HCT116 (cell line): ENCODE measurements at regions not wholly inside any gene's neighbourhood (a gene's known extent, or its start where the extent isn't known, plus 50 kb on each side); places are given as distances from the start of the nearest gene placed in this dataset.

ENCODE experiments used
- ATAC-seq: fragments of 200-7000 bp; cut with Tn5 transposase; 2 replicates; pipeline ENCODE4 v1.9.1; 2020; ENCODE audit warnings: mild to moderate bottlenecking, moderate library complexity
- BruUV-seq: library from RNA; stranded (reverse); fragments of 400-500 nt; replicated peaks from 2 replicates; lab custom pipeline; 2021; lab: Mats Ljungman, UMichigan
- CTCF ChIA-PET: fragments of 300-600 bp; sonication (Branson Sonifier 250); formaldehyde crosslinking; loops from one replicate; lab custom pipeline; 2021; ENCODE audit warnings: antibody characterized with exemption; lab: Charles Lee
- POLR2A ChIA-PET: fragments of 300-600, 350-600 bp; sonication (Branson Sonifier 250); formaldehyde crosslinking; loops from one replicate; lab custom pipeline; 2021; ENCODE audit warnings: antibody characterized with exemption; lab: Charles Lee
- RAD21 ChIA-PET, 2 experiments: fragments of 300-600 bp; sonication (Branson Sonifier 250); formaldehyde crosslinking; loops; one replicate each; lab custom pipeline; 2023; ENCODE audit warnings: low total read pairs in 2 of 2; ENCODE audit not compliant: uncharacterized antibody in 2 of 2, unreplicated experiment in 2 of 2, low non-redundant PET in 1 of 2; lab: Charles Lee
- DNase-seq: peaks from one replicate; pipeline ENCODE4 v3.0.0-alpha.2; 2010; ENCODE audit warnings: low read depth, low spot score
- H2AFZ ChIP-seq: fragments of 200-600 bp; shearing (Covaris generic), sonication (generic); 2 replicates; pipeline ENCODE4 v1.6.1; 2017; ENCODE audit warnings: low read depth, mixed run types, mixed read lengths, antibody characterized with exemption, low read length; ENCODE audit not compliant: poor library complexity, severe bottlenecking
- H3K27ac ChIP-seq: 2 replicates; pipeline ENCODE4 v1.5.1; 2012; ENCODE audit warnings: low read depth, low read length
- H3K27me3 ChIP-seq: fragments of 200-600 bp; sonication (generic); 2 replicates; pipeline ENCODE4 v1.6.1; 2016; ENCODE audit warnings: mixed run types, low read length, mixed read lengths; ENCODE audit not compliant: insufficient read depth
- H3K36me3 ChIP-seq, 2 experiments: fragments of 200-500 bp in 1 of 2; fragments of 200-600 bp in 1 of 2; sonication (Bioruptor generic) in 1 of 2; sonication (generic) in 1 of 2; 2 replicates each; pipeline versions ENCODE4 v1.5.1 to v1.6.1; 2014 to 2016; ENCODE audit warnings: low read length in 2 of 2, inconsistent platforms in 1 of 2, mixed read lengths in 1 of 2, mixed run types in 1 of 2; ENCODE audit not compliant: insufficient read depth in 2 of 2, control insufficient read depth in 1 of 2
- H3K4me1 ChIP-seq, 2 experiments: fragments of 200-600 bp in 1 of 2; sonication (generic) in 1 of 2; 2 replicates each; pipeline versions ENCODE4 v1.5.1 to v1.6.1; 2012 to 2017; ENCODE audit warnings: low read length in 2 of 2, inconsistent platforms in 1 of 2, mild to moderate bottlenecking in 1 of 2, mixed read lengths in 1 of 2, mixed run types in 1 of 2, moderate library complexity in 1 of 2; ENCODE audit not compliant: insufficient read depth in 2 of 2, control insufficient read depth in 1 of 2
- H3K4me2 ChIP-seq: fragments of 200-600 bp; sonication (generic); 2 replicates; pipeline ENCODE4 v1.6.1; 2017; ENCODE audit warnings: mixed run types, low read length, mixed read lengths
- H3K4me3 ChIP-seq, 2 experiments: fragments of 200-600 bp in 1 of 2; sonication (generic) in 1 of 2; replicated peaks in 1 of 2; 2 replicates each; pipeline ENCODE4 v1.5.1; 2011 to 2016; ENCODE audit warnings: low read length in 2 of 2, control low read depth in 1 of 2, low read depth in 1 of 2, mild to moderate bottlenecking in 1 of 2, mixed read lengths in 1 of 2, mixed run types in 1 of 2
- H3K79me2 ChIP-seq: fragments of 200-600 bp; sonication (generic); 2 replicates; pipeline ENCODE4 v1.6.1; 2017; ENCODE audit warnings: mild to moderate bottlenecking, mixed run types, low read length, moderate library complexity, mixed read lengths; ENCODE audit not compliant: insufficient read depth
- H3K9ac ChIP-seq: fragments of 200-600 bp; sonication (generic); 2 replicates; pipeline ENCODE4 v1.6.1; 2016; ENCODE audit warnings: low read length, mixed read lengths
- H3K9me2 ChIP-seq: fragments of 200-600 bp; sonication (generic), shearing (Covaris generic); 2 replicates; pipeline ENCODE4 v1.6.1; 2017; ENCODE audit warnings: mixed run types, mild to moderate bottlenecking, moderate library complexity; ENCODE audit not compliant: insufficient read depth
- H3K9me3 ChIP-seq, 2 experiments: fragments of 200-500 bp in 1 of 2; fragments of 200-600 bp in 1 of 2; sonication (Bioruptor generic) in 1 of 2; sonication (generic) in 1 of 2; 2 replicates each; pipeline ENCODE4 v1.6.1; 2014 to 2017; ENCODE audit warnings: low read length in 2 of 2, mixed read lengths in 2 of 2, inconsistent platforms in 1 of 2, low read depth in 1 of 2, mild to moderate bottlenecking in 1 of 2, mixed run types in 1 of 2, moderate library complexity in 1 of 2; ENCODE audit not compliant: control insufficient read depth in 1 of 2, insufficient read depth in 1 of 2
- H4K20me1 ChIP-seq: fragments of 200-600 bp; sonication (generic), shearing (Covaris generic); 2 replicates; pipeline ENCODE4 v1.6.1; 2017; ENCODE audit warnings: mixed run types, mild to moderate bottlenecking, moderate library complexity; ENCODE audit not compliant: insufficient read depth
- CBX3 ChIP-seq: IDR thresholded peaks from 2 replicates; pipeline ENCODE4 v1.6.1; 2012; ENCODE audit warnings: low read depth
- CEBPB ChIP-seq: IDR thresholded peaks from 2 replicates; pipeline ENCODE4 v1.6.1; 2012; ENCODE audit warnings: low read depth
- POLR2A ChIP-seq: IDR thresholded peaks from 2 replicates; pipeline ENCODE4 v1.7.0; 2011; ENCODE audit warnings: borderline replicate concordance; ENCODE audit not compliant: insufficient read depth, insufficient read length; ENCODE audit errors: extremely low read depth
- POLR2AphosphoS5 ChIP-seq: IDR thresholded peaks from 2 replicates; pipeline ENCODE4 v1.6.1; 2011; ENCODE audit warnings: mild to moderate bottlenecking, low read depth, low read length, moderate library complexity
- SIN3A ChIP-seq: IDR thresholded peaks from 2 replicates; pipeline ENCODE4 v1.6.1; 2012; ENCODE audit warnings: low read depth
- SP1 ChIP-seq: IDR thresholded peaks from 2 replicates; pipeline ENCODE4 v1.6.1; 2012; ENCODE audit warnings: low read depth
- SRF ChIP-seq: IDR thresholded peaks from 2 replicates; pipeline ENCODE4 v1.6.1; 2012; ENCODE audit warnings: low read depth
- ZFX ChIP-seq: fragments of 450-650 bp; IDR thresholded peaks from 2 replicates; pipeline ENCODE4 v1.6.1; 2017
- intact Hi-C: fragments of 100-400 bp; cut with micrococcal nuclease; formaldehyde crosslinking; loops from 2 replicates; pipeline ENCODE4 v1.10.0; 2022
- TF ChIP-seq, protein P1 (sequence below): IDR thresholded peaks from 2 replicates; pipeline ENCODE4 v1.6.1; 2011; ENCODE audit warnings: mild to moderate bottlenecking, low read length, moderate library complexity; ENCODE audit not compliant: insufficient replicate concordance; ENCODE audit errors: extremely low read depth

DNA sequence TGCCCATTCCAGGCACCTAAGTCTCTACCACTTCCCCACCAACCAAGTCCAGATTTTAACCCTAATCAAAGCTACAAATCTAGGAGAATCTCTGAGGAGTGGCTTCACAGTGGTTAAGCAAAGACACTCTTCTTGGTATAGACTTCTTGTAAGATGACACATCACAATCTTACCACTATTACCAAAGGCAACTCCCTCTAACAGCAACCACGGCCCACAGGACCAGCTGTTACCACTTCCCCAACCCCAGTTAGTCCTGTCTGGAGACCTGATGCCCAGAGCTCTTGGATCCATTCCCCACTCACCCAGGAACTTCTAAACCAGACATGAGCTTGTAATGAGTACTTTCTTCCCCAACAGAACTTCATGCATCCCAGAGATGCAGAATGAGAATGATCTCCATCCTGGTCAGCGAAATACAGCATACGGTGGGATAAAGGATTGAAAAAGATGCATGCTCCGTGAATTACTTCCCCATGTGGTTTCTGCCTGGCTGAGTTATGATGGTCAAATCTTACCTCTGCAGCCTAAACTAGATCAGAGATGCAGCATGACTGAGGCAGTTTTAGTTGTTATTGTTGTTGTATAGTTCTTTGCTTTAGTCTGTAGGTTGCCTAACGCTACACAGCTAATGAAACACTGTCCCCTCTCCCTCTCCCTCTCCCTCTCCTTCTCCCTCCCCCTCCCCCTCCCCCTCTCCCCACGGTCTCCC, 87.7 kb upstream of the FOXN3 start (continued):
- TF ChIP-seq, protein P1, sequence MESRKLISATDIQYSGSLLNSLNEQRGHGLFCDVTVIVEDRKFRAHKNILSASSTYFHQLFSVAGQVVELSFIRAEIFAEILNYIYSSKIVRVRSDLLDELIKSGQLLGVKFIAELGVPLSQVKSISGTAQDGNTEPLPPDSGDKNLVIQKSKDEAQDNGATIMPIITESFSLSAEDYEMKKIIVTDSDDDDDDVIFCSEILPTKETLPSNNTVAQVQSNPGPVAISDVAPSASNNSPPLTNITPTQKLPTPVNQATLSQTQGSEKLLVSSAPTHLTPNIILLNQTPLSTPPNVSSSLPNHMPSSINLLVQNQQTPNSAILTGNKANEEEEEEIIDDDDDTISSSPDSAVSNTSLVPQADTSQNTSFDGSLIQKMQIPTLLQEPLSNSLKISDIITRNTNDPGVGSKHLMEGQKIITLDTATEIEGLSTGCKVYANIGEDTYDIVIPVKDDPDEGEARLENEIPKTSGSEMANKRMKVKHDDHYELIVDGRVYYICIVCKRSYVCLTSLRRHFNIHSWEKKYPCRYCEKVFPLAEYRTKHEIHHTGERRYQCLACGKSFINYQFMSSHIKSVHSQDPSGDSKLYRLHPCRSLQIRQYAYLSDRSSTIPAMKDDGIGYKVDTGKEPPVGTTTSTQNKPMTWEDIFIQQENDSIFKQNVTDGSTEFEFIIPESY: no peak
- TF ChIP-seq SRF (no peak), CBX3 (no peak), POLR2A (no peak)

- H2AFZ ChIP-seq: no peak overlapping the region
- DNase-seq: no peak
- H3K36me3 ChIP-seq: no peaks in the 10 kb centered on the region
- no peak overlapping the region for H3K4me3 ChIP-seq
- H3K79me2 ChIP-seq: no peaks in the 10 kb centered on the region
- intact Hi-C loops: no loop called here
- H3K27ac ChIP-seq: no peak overlapping the region
- TF ChIP-seq CEBPB (no peak), ZFX (no peak), SIN3A (no peak), SP1 (no peak), POLR2AphosphoS5 (no peak)
- no peak for ATAC-seq
- no peaks in the 10 kb centered on the region for H4K20me1 ChIP-seq
- H3K4me2 ChIP-seq: no peak overlapping the region
- peaks cover 18 to 22% of the 10 kb centered on the region in 2 experiments for H3K4me1 ChIP-seq
- H3K27me3 ChIP-seq: no peaks in the 10 kb centered on the region
- ChIA-PET CTCF (no interaction called here), RAD21 (no interaction called here), POLR2A (no interaction called here)
- no peaks in the 10 kb centered on the region for H3K9me3 ChIP-seq
- H3K9ac ChIP-seq: no peak overlapping the region
- H3K9me2 ChIP-seq: no peaks in the 10 kb centered on the region
- BruUV-seq: no TSS peak
These were observed 87.1 kb upstream of the FOXN3 start for GRCh38 chr14:89504091-89504490.
